MM.1S (cell line): ENCODE measurements at regions not wholly inside any gene's neighbourhood (a gene's known extent, or its start where the extent isn't known, plus 50 kb on each side); places are given as distances from the start of the nearest gene placed in this dataset.

Experiments used
- EZH2 ChIP-seq: fragments of 300-600 bp; sonication (generic); optimal IDR thresholded peaks from 2 replicates; pipeline ENCODE3; 2017; ENCODE audit warnings: low read depth, mild to moderate bottlenecking, antibody characterized with exemption, low read length, mixed read lengths
- EZH2phosphoT487 ChIP-seq: fragments of 300-600 bp; sonication (generic); IDR thresholded peaks from 2 replicates; pipeline ENCODE4 v1.6.1; 2018; ENCODE audit warnings: antibody characterized with exemption, low read length
- TF ChIP-seq, protein P1 (sequence below): fragments of 300-600 bp; sonication (generic); IDR thresholded peaks from 2 replicates; pipeline ENCODE4 v1.5.1; 2016; ENCODE audit warnings: antibody characterized with exemption, low read length, mixed read lengths

- TF ChIP-seq, protein P1, sequence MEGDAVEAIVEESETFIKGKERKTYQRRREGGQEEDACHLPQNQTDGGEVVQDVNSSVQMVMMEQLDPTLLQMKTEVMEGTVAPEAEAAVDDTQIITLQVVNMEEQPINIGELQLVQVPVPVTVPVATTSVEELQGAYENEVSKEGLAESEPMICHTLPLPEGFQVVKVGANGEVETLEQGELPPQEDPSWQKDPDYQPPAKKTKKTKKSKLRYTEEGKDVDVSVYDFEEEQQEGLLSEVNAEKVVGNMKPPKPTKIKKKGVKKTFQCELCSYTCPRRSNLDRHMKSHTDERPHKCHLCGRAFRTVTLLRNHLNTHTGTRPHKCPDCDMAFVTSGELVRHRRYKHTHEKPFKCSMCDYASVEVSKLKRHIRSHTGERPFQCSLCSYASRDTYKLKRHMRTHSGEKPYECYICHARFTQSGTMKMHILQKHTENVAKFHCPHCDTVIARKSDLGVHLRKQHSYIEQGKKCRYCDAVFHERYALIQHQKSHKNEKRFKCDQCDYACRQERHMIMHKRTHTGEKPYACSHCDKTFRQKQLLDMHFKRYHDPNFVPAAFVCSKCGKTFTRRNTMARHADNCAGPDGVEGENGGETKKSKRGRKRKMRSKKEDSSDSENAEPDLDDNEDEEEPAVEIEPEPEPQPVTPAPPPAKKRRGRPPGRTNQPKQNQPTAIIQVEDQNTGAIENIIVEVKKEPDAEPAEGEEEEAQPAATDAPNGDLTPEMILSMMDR, result no peak
- TF ChIP-seq EZH2, result no peak
- no peak for TF ChIP-seq EZH2phosphoT487
Measured at GRCh38 chr1:192735298-192735915, 73.4 kb upstream of the RGS2 start.
